AG08395 (cell line): ENCODE measurements at regions not wholly inside any gene's neighbourhood (a gene's known extent, or its start where the extent isn't known, plus 50 kb on each side); places are given as distances from the start of the nearest gene placed in this dataset.

Experiments used
- DNase-seq: peaks from one replicate; pipeline ENCODE4 v3.0.0; 2012; ENCODE audit warnings: mixed read lengths, low spot score

GRCh38 chr15:93562395-93563123 lies 473.5 kb upstream of the RGMA start:
- DNase-seq: no peak

- DNase-seq: no peak
Measured at GRCh38 chr15:93557696-93558095, 468.7 kb upstream of the RGMA start.

- no peak for DNase-seq
Measured at GRCh38 chr15:93553167-93553935, 464.3 kb upstream of the RGMA start.

- no peak for DNase-seq
Measured at GRCh38 chr15:93543093-93543492, 454.1 kb upstream of the RGMA start.

- no peak for DNase-seq
Measured at GRCh38 chr15:93527374-93528050, 438.5 kb upstream of the RGMA start.

GRCh38 chr15:93524432-93524831 lies 435.4 kb upstream of the RGMA start:
- DNase-seq: no peak

- DNase-seq: peak; percentile 79
Measured at GRCh38 chr15:93523481-93523880, 434.5 kb upstream of the RGMA start.

GRCh38 chr15:93520206-93520605 lies 431.2 kb upstream of the RGMA start:
- no peak for DNase-seq

- DNase-seq: no peak
Measured at GRCh38 chr15:93519599-93519998, 430.6 kb upstream of the RGMA start.

- no peak for DNase-seq
Measured at GRCh38 chr15:93517176-93517575, 428.2 kb upstream of the RGMA start.

- no peak for DNase-seq
Measured at GRCh38 chr15:93515256-93516051, 426.4 kb upstream of the RGMA start.

- DNase-seq: no peak
Measured at GRCh38 chr15:93506646-93507045, 417.6 kb upstream of the RGMA start.

GRCh38 chr15:93505506-93505905 lies 416.5 kb upstream of the RGMA start:
- DNase-seq: no peak

- no peak for DNase-seq
Measured at GRCh38 chr15:93501946-93502345, 412.9 kb upstream of the RGMA start.

GRCh38 chr15:93500155-93500554 lies 411.1 kb upstream of the RGMA start:
- DNase-seq: no peak

- DNase-seq: no peak
Measured at GRCh38 chr15:93497291-93497690, 408.3 kb upstream of the RGMA start.

- DNase-seq: no peak
Measured at GRCh38 chr15:93496888-93497287, 407.9 kb upstream of the RGMA start.

- DNase-seq: no peak
Measured at GRCh38 chr15:93495799-93496637, 407.0 kb upstream of the RGMA start.

- DNase-seq: no peak
Measured at GRCh38 chr15:93493172-93493571, 404.2 kb upstream of the RGMA start.

GRCh38 chr15:93491291-93491690 lies 402.3 kb upstream of the RGMA start:
- no peak for DNase-seq

- DNase-seq: no peak
Measured at GRCh38 chr15:93488296-93488713, 399.3 kb upstream of the RGMA start.
